A549 (cell line): ENCODE measurements at regions not wholly inside any gene's neighbourhood (a gene's known extent, or its start where the extent isn't known, plus 50 kb on each side); places are given as distances from the start of the nearest gene placed in this dataset.

Experiments used
- CTCF ChIP-seq: fragments of >200 bp; sonication (Bioruptor Twin); formaldehyde crosslinking; IDR thresholded peaks from 3 replicates; pipeline ENCODE4 v1.5.1; 2016
- EP300 ChIP-seq, 2 experiments: fragments of >200 bp; sonication (Bioruptor Twin); formaldehyde crosslinking; IDR thresholded peaks; 2 replicates in 1 of 2; 3 replicates in 1 of 2; pipeline ENCODE4 v1.6.1; 2016 to 2017
- FOSL2 ChIP-seq, 2 experiments: fragments of 450-650 bp in 1 of 2; fragments of >200 bp in 1 of 2; sonication (Bioruptor Twin) in 1 of 2; formaldehyde crosslinking; IDR thresholded peaks; 2 replicates each; pipeline versions ENCODE4 v1.5.0 to v1.6.1; 2016 to 2020; ENCODE audit warnings: mild to moderate bottlenecking in 1 of 2, moderate library complexity in 1 of 2
- RAD21 ChIP-seq, 2 experiments: fragments of >200 bp in 1 of 2; sonication (Bioruptor Twin) in 1 of 2; formaldehyde crosslinking in 1 of 2; IDR thresholded peaks in 1 of 2; conservative IDR thresholded peaks in 1 of 2; 2 replicates in 1 of 2; 3 replicates in 1 of 2; pipeline ENCODE4 v1.6.1; 2012 to 2018; ENCODE audit warnings: inconsistent platforms in 1 of 2
- RARB ChIP-seq: fragments of 250-450 bp; sonication (Bioruptor Pico); IDR thresholded peaks from 2 replicates; pipeline ENCODE4 v1.8.0; 2021; ENCODE audit warnings: mild to moderate bottlenecking, moderate library complexity
- RCOR1 ChIP-seq: fragments of 150-350 bp; IDR thresholded peaks from 2 replicates; pipeline ENCODE4 v1.6.1; 2014; ENCODE audit warnings: antibody characterized with exemption, low read length, low read depth
- RFX5 ChIP-seq: fragments of 450-650 bp; IDR thresholded peaks from 2 replicates; pipeline ENCODE4 v1.7.1; 2014; ENCODE audit warnings: antibody characterized with exemption, mild to moderate bottlenecking, moderate library complexity
- TFCP2L1 ChIP-seq: fragments of 250-450 bp; sonication (Bioruptor Pico); IDR thresholded peaks from 2 replicates; pipeline ENCODE4 v1.5.0; 2021; ENCODE audit warnings: mild to moderate bottlenecking
- TF ChIP-seq, protein P1 (sequence below): fragments of >200 bp; sonication (Bioruptor Twin); formaldehyde crosslinking; IDR thresholded peaks from 3 replicates; pipeline ENCODE4 v1.6.1; 2016

DNA sequence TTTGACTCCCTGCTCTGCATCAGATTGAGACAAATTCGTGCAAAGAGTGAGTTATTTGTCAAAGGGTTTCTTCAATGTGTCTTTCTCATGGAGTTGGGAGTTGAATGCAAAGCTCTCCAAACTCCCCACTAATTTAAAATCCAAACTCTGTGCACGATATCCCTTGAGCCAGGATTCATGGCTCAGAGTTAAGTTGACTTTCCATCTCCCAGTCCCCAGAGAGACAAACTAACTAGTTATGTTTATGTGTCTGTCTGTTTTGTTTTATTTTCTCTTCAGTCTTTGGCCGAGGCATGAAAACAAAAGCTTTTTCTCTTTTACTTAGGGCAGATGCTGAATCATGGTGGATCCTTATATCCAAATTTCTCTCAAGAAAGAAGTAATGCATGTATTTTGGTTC lies 570.0 kb upstream of the CDH5 start:
- TF ChIP-seq RAD21 (conservative IDR thresholded peaks at IDR 0.05 in 1 of 2, IDR thresholded peaks at IDR 0.05 in 1 of 2) = no peak
- TF ChIP-seq TFCP2L1 (CRISPR knock-in tag) = no peak
- no peak for TF ChIP-seq CTCF
- no peak for TF ChIP-seq RARB
- TF ChIP-seq EP300 (IDR thresholded peaks at IDR 0.05) = no peak
- TF ChIP-seq, protein P1, sequence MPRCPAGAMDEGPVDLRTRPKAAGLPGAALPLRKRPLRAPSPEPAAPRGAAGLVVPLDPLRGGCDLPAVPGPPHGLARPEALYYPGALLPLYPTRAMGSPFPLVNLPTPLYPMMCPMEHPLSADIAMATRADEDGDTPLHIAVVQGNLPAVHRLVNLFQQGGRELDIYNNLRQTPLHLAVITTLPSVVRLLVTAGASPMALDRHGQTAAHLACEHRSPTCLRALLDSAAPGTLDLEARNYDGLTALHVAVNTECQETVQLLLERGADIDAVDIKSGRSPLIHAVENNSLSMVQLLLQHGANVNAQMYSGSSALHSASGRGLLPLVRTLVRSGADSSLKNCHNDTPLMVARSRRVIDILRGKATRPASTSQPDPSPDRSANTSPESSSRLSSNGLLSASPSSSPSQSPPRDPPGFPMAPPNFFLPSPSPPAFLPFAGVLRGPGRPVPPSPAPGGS = no peak
- TF ChIP-seq FOSL2 (IDR thresholded peaks at IDR 0.05) = no peak
- TF ChIP-seq FOSL2 (CRISPR knock-in tag; IDR thresholded peaks at IDR 0.05) = no peak
- TF ChIP-seq RCOR1 = no peak
- TF ChIP-seq RFX5 = no peak
